Adrenal gland (tissue), 5 donors: ENCODE measurements at regions not wholly inside any gene's neighbourhood (a gene's known extent, or its start where the extent isn't known, plus 50 kb on each side); places are given as distances from the start of the nearest gene placed in this dataset.

ENCODE experiments used
- POLR2A ChIP-seq, 2 donors: fragments of 450-650 bp; IDR thresholded peaks; one replicate each; pipeline ENCODE4 v1.6.1; 2017; ENCODE audit warnings: antibody characterized with exemption in 2 of 2, mild to moderate bottlenecking in 2 of 2, moderate library complexity in 1 of 2
- TF ChIP-seq, protein P1 (sequence below), 6 experiments: fragments of 450-650 bp in 4 of 6; fragments of 200-600 bp in 2 of 6; sonication (generic) in 1 of 6; IDR thresholded peaks; 1 replicate in 5 of 6; 2 replicates in 1 of 6; pipeline versions ENCODE4 v1.5.1 to v1.8.0; 2016 to 2021; ENCODE audit warnings: antibody characterized with exemption in 6 of 6, mild to moderate bottlenecking in 2 of 6, moderate library complexity in 1 of 6
- donor health status: DM: no; HTN: no; CAD: no.

DNA sequence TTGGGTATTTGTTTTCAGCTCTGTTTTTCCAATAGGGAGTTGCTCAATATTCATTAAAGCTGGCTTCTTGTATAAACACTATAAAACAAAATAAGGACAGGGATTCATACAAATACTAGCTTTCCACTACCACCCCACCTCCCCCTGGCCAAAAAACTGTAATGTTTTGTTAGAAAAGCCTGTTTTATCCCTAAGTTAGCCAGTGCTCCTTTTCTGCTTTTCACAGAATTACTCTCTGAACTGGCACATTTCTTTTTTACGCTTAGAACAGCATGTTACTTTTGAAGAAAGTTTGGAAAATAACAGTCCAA is 147.4 kb upstream of the DMRT1 start:
- TF ChIP-seq, protein P1, sequence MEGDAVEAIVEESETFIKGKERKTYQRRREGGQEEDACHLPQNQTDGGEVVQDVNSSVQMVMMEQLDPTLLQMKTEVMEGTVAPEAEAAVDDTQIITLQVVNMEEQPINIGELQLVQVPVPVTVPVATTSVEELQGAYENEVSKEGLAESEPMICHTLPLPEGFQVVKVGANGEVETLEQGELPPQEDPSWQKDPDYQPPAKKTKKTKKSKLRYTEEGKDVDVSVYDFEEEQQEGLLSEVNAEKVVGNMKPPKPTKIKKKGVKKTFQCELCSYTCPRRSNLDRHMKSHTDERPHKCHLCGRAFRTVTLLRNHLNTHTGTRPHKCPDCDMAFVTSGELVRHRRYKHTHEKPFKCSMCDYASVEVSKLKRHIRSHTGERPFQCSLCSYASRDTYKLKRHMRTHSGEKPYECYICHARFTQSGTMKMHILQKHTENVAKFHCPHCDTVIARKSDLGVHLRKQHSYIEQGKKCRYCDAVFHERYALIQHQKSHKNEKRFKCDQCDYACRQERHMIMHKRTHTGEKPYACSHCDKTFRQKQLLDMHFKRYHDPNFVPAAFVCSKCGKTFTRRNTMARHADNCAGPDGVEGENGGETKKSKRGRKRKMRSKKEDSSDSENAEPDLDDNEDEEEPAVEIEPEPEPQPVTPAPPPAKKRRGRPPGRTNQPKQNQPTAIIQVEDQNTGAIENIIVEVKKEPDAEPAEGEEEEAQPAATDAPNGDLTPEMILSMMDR (IDR thresholded peaks at IDR 0.05), result no peak
- TF ChIP-seq POLR2A (IDR thresholded peaks at IDR 0.05), result no peak
